H9 (cell line): ENCODE measurements at regions not wholly inside any gene's neighbourhood (a gene's known extent, or its start where the extent isn't known, plus 50 kb on each side); places are given as distances from the start of the nearest gene placed in this dataset.

Source experiments
- DNase-seq: peaks from one replicate; pipeline ENCODE4 v3.0.0-alpha.2; 2017
- H2AFZ ChIP-seq: one replicate; pipeline ENCODE4 v1.6.1; 2013; ENCODE audit warnings: mild to moderate bottlenecking, low read length, control low read depth, moderate library complexity
- H2AK5ac ChIP-seq: 2 replicates; pipeline ENCODE4 v1.6.1; 2013; ENCODE audit warnings: low read length, control low read depth, mixed read lengths; ENCODE audit not compliant: insufficient read length
- H2BK120ac ChIP-seq: one replicate; pipeline ENCODE4 v1.6.1; 2013; ENCODE audit warnings: low read depth, mild to moderate bottlenecking, low read length, control low read depth, inconsistent platforms; ENCODE audit not compliant: poor library complexity, severe bottlenecking
- H2BK12ac ChIP-seq: 2 replicates; pipeline ENCODE4 v1.6.1; 2013; ENCODE audit warnings: low read length, control low read depth, mixed read lengths, low read depth; ENCODE audit not compliant: insufficient read length
- H2BK15ac ChIP-seq: 2 replicates; pipeline ENCODE4 v1.6.1; 2013; ENCODE audit warnings: low read depth, low read length, control low read depth
- H2BK20ac ChIP-seq: one replicate; pipeline ENCODE4 v1.6.1; 2013; ENCODE audit warnings: low read depth, mild to moderate bottlenecking, low read length, control low read depth, inconsistent platforms; ENCODE audit not compliant: poor library complexity, severe bottlenecking
- H2BK5ac ChIP-seq: 2 replicates; pipeline ENCODE4 v1.6.1; 2013; ENCODE audit warnings: low read length, control low read depth, mixed read lengths; ENCODE audit not compliant: insufficient read length
- H3K14ac ChIP-seq: 2 replicates; pipeline ENCODE4 v1.6.1; 2013; ENCODE audit warnings: low read length, control low read depth; ENCODE audit not compliant: insufficient read depth
- H3K18ac ChIP-seq: 2 replicates; pipeline ENCODE4 v1.6.1; 2013; ENCODE audit warnings: low read depth, mild to moderate bottlenecking, mixed read lengths, low read length, control low read depth; ENCODE audit not compliant: insufficient read length
- H3K23ac ChIP-seq: 2 replicates; pipeline ENCODE4 v1.6.1; 2013; ENCODE audit warnings: low read length, control low read depth, mixed read lengths, low read depth; ENCODE audit not compliant: insufficient read length
- H3K23me2 ChIP-seq: 2 replicates; pipeline ENCODE4 v1.6.1; 2013; ENCODE audit warnings: low read depth, mild to moderate bottlenecking, mixed read lengths, low read length, control low read depth; ENCODE audit not compliant: insufficient read length, poor library complexity, severe bottlenecking
- H3K27ac ChIP-seq: 2 replicates; pipeline ENCODE4 v1.5.1; 2013; ENCODE audit warnings: low read length, control low read depth, mixed read lengths, low read depth; ENCODE audit not compliant: insufficient read length
- H3K27me3 ChIP-seq: 2 replicates; pipeline ENCODE4 v1.6.1; 2013; ENCODE audit warnings: low read length, control low read depth, inconsistent platforms; ENCODE audit not compliant: insufficient read depth
- H3K4ac ChIP-seq: 2 replicates; pipeline ENCODE4 v1.6.1; 2013; ENCODE audit warnings: low read depth, mild to moderate bottlenecking, control low read depth, inconsistent platforms, low read length, moderate library complexity
- H3K4me1 ChIP-seq: 2 replicates; pipeline ENCODE4 v1.6.1; 2013; ENCODE audit warnings: low read length, control low read depth, inconsistent platforms; ENCODE audit not compliant: insufficient read depth
- H3K4me2 ChIP-seq: 2 replicates; pipeline ENCODE4 v1.6.1; 2013; ENCODE audit warnings: low read length, control low read depth, mixed read lengths; ENCODE audit not compliant: insufficient read length, insufficient read depth
- H3K56ac ChIP-seq: 2 replicates; pipeline ENCODE4 v1.6.1; 2013; ENCODE audit warnings: low read depth, mild to moderate bottlenecking, mixed read lengths, low read length, control low read depth; ENCODE audit not compliant: insufficient read length
- H3K79me1 ChIP-seq: 2 replicates; pipeline ENCODE4 v1.6.1; 2013; ENCODE audit warnings: low read depth, mild to moderate bottlenecking, moderate library complexity, low read length, control low read depth, inconsistent platforms; ENCODE audit not compliant: insufficient read depth, poor library complexity, severe bottlenecking
- H3K79me2 ChIP-seq: 2 replicates; pipeline ENCODE4 v1.6.1; 2013; ENCODE audit warnings: low read length, control low read depth, inconsistent platforms; ENCODE audit not compliant: insufficient read depth
- H3K9ac ChIP-seq: 2 replicates; pipeline ENCODE4 v1.6.1; 2013; ENCODE audit warnings: low read length, control low read depth, mixed read lengths; ENCODE audit not compliant: insufficient read length; ENCODE audit errors: extremely low read depth
- H3K9me3 ChIP-seq: one replicate; pipeline ENCODE4 v1.6.1; 2013; ENCODE audit warnings: low read depth, low read length, inconsistent platforms; ENCODE audit not compliant: control insufficient read depth
- H3T11ph ChIP-seq: one replicate; pipeline ENCODE4 v1.6.1; 2013; ENCODE audit warnings: mild to moderate bottlenecking, low read length, control low read depth, inconsistent platforms
- H4K20me1 ChIP-seq: one replicate; pipeline ENCODE4 v1.6.1; 2013; ENCODE audit not compliant: control insufficient read depth, insufficient read length, insufficient read depth
- H4K5ac ChIP-seq: 2 replicates; pipeline ENCODE4 v1.6.1; 2013; ENCODE audit warnings: low read depth, mild to moderate bottlenecking, mixed read lengths, low read length, control low read depth; ENCODE audit not compliant: insufficient read length
- H4K8ac ChIP-seq: replicated peaks from 2 replicates; pipeline ENCODE4 v1.6.1; 2013; ENCODE audit warnings: low read length, control low read depth, mixed read lengths, low read depth; ENCODE audit not compliant: insufficient read length
- H4K91ac ChIP-seq: 2 replicates; pipeline ENCODE4 v1.6.1; 2013; ENCODE audit warnings: low read depth, mild to moderate bottlenecking, moderate library complexity, mixed read lengths, low read length, control low read depth; ENCODE audit not compliant: insufficient read length
- H3K27ac Mint-ChIP-seq, 3 experiments: 2 replicates in 2 of 3; 3 replicates in 1 of 3; pipeline ENCODE4 v1.8.0; 2020 to 2021; ENCODE audit warnings: mixed read lengths in 3 of 3, mild to moderate bottlenecking in 1 of 3, moderate library complexity in 1 of 3
- H3K27me3 Mint-ChIP-seq: 2 replicates; pipeline ENCODE4 v1.8.0; 2021; ENCODE audit warnings: low read depth, mild to moderate bottlenecking, moderate library complexity, mixed read lengths
- H3K36me3 Mint-ChIP-seq, 3 experiments: 2 replicates in 2 of 3; 3 replicates in 1 of 3; pipeline ENCODE4 v1.8.0; 2020 to 2021; ENCODE audit warnings: low read depth in 3 of 3, mixed read lengths in 3 of 3; ENCODE audit not compliant: insufficient read depth in 1 of 3
- H3K4me1 Mint-ChIP-seq, 2 experiments: 2 replicates each; pipeline ENCODE4 v1.8.0; 2020; ENCODE audit warnings: mixed read lengths in 2 of 2
- H3K4me3 Mint-ChIP-seq, 2 experiments: 2 replicates in 1 of 2; 3 replicates in 1 of 2; pipeline ENCODE4 v1.8.0; 2020 to 2021; ENCODE audit warnings: mild to moderate bottlenecking in 2 of 2, mixed read lengths in 2 of 2, moderate library complexity in 1 of 2
- H3K9me3 Mint-ChIP-seq, 2 experiments: 2 replicates in 1 of 2; 3 replicates in 1 of 2; pipeline ENCODE4 v1.8.0; 2020; ENCODE audit warnings: mild to moderate bottlenecking in 2 of 2, mixed read lengths in 2 of 2, moderate library complexity in 1 of 2
- CTCF ChIP-seq: fragments of 200-600 bp; sonication (generic); conservative IDR thresholded peaks from 3 replicates; pipeline ENCODE4 v1.8.0; 2021; ENCODE audit warnings: antibody characterized with exemption, mild to moderate bottlenecking
- WGBS: extraction: QIAGEN DNeasy Blood & Tissue Kit; methylation state at CpG from one replicate; pipeline ENCODE4 v1.1.7; 2013; ENCODE audit warnings: missing lambda C conversion rate, low lambda C conversion rate, mixed read lengths; ENCODE audit not compliant: insufficient read length; ENCODE audit errors: extremely low coverage; 5-methylcytosine and 5-hydroxymethylcytosine counted together

GRCh38 chr11:32288276-32288675 lies 147.1 kb downstream of the WT1 start:
- H3K27me3 Mint-ChIP-seq: peaks cover 3% of the 10 kb centered on the region
- H3K23me2 ChIP-seq: no peaks in the 10 kb centered on the region
- WGBS: no CpG with 5 or more reads among the region's 1 CpG
- no peak overlapping the region for H3K4me2 ChIP-seq
- no peak overlapping the region for H3K4ac ChIP-seq
- no peak overlapping the region for H2BK20ac ChIP-seq
- H4K91ac ChIP-seq: no peak overlapping the region
- no peaks in the 10 kb centered on the region for H3K4me1 ChIP-seq
- no peak overlapping the region for H4K5ac ChIP-seq
- no peaks in the 10 kb centered on the region for H3K79me1 ChIP-seq
- H3K9me3 ChIP-seq: no peaks in the 10 kb centered on the region
- H3K9me3 Mint-ChIP-seq: peaks cover 0 to under 1% of the 10 kb centered on the region in 2 experiments; a peak in 2 of 5 replicates
- DNase-seq: peak; percentile 49
- H3K56ac ChIP-seq: no peak overlapping the region
- peak; percentile 62 for TF ChIP-seq CTCF
- H2AK5ac ChIP-seq: no peak overlapping the region
- no peak overlapping the region for H2BK15ac ChIP-seq
- H2BK12ac ChIP-seq: no peak overlapping the region
- H3K4me3 Mint-ChIP-seq: no peak overlapping the region
- H3K23ac ChIP-seq: no peak overlapping the region
- H3K36me3 Mint-ChIP-seq: no peaks in the 10 kb centered on the region
- no peak overlapping the region for H3K14ac ChIP-seq
- H2BK5ac ChIP-seq: no peak overlapping the region
- H3K4me1 Mint-ChIP-seq: no peaks in the 10 kb centered on the region
- H3K79me2 ChIP-seq: no peaks in the 10 kb centered on the region
- no peak overlapping the region for H3K27ac Mint-ChIP-seq
- no peak overlapping the region for H3K9ac ChIP-seq
- H3K27ac ChIP-seq: no peak overlapping the region
- no peak overlapping the region for H3K18ac ChIP-seq
- H4K20me1 ChIP-seq: no peaks in the 10 kb centered on the region
- H2BK120ac ChIP-seq: no peak overlapping the region
- H3T11ph ChIP-seq: no peak overlapping the region
- H2AFZ ChIP-seq: no peak overlapping the region
- no peak overlapping the region for H4K8ac ChIP-seq
- no peaks in the 10 kb centered on the region for H3K27me3 ChIP-seq
